HG03342 (cell line): ENCODE measurements at regions not wholly inside any gene's neighbourhood (a gene's known extent, or its start where the extent isn't known, plus 50 kb on each side); places are given as distances from the start of the nearest gene placed in this dataset.
"Not testable (repeated sequence)": the region's sequence is repeated elsewhere in the genome, so short reads cannot be mapped to it uniquely, and the experiment has no call there.

Experiments
- ATAC-seq: cut with Tn5 transposase; IDR thresholded peaks from one replicate; pipeline ENCODE4 v1.9.1; 2021; ENCODE audit warnings: mild to moderate bottlenecking, moderate library complexity; ENCODE audit not compliant: unreplicated experiment

GRCh38 chr4:179051206-179051605, 1609.0 kb upstream of the AGA start:
- no peak for ATAC-seq

- ATAC-seq: no peak
Measured at GRCh38 chr4:179059396-179059795, 1617.2 kb upstream of the AGA start.

- ATAC-seq: not testable (repeated sequence)
Measured at GRCh38 chr4:179066254-179066653, 1624.0 kb upstream of the AGA start.

- no peak for ATAC-seq
Measured at GRCh38 chr4:179071131-179071530, 1628.9 kb upstream of the AGA start.

- no peak for ATAC-seq
Measured at GRCh38 chr4:179076865-179077264, 1634.6 kb upstream of the AGA start.

GRCh38 chr4:179095585-179096221, 1653.5 kb upstream of the AGA start:
- ATAC-seq: no peak

- ATAC-seq: no peak
Measured at GRCh38 chr4:179097741-179098140, 1655.5 kb upstream of the AGA start.

- no peak for ATAC-seq
Measured at GRCh38 chr4:179110356-179110755, 1668.1 kb upstream of the AGA start.

GRCh38 chr4:179110816-179111215, 1668.6 kb upstream of the AGA start:
- ATAC-seq: no peak

GRCh38 chr4:179112441-179113170, 1670.4 kb upstream of the AGA start:
- no peak for ATAC-seq

- ATAC-seq: no peak
Measured at GRCh38 chr4:179114615-179115014, 1672.4 kb upstream of the AGA start.

- no peak for ATAC-seq
Measured at GRCh38 chr4:179116011-179116410, 1673.8 kb upstream of the AGA start.

GRCh38 chr4:179116581-179116980, 1674.3 kb upstream of the AGA start:
- ATAC-seq: no peak

- ATAC-seq: no peak
Measured at GRCh38 chr4:179123084-179123483, 1680.8 kb upstream of the AGA start.

GRCh38 chr4:179124419-179124818, 1682.2 kb upstream of the AGA start:
- ATAC-seq: no peak

- ATAC-seq: no peak
Measured at GRCh38 chr4:179124957-179125356, 1682.7 kb upstream of the AGA start.

GRCh38 chr4:179125870-179126269, 1683.6 kb upstream of the AGA start:
- no peak for ATAC-seq

GRCh38 chr4:179128299-179128698, 1686.1 kb upstream of the AGA start:
- no peak for ATAC-seq

- ATAC-seq: no peak
Measured at GRCh38 chr4:179130122-179130714, 1688.0 kb upstream of the AGA start.

GRCh38 chr4:179145746-179146525, 1703.7 kb upstream of the AGA start:
- no peak for ATAC-seq

GRCh38 chr4:179151770-179152169, 1709.5 kb upstream of the AGA start:
- ATAC-seq: no peak
